Dermis microvascular lymphatic vessel endothelial cell (primary cell): ENCODE measurements at regions not wholly inside any gene's neighbourhood (a gene's known extent, or its start where the extent isn't known, plus 50 kb on each side); places are given as distances from the start of the nearest gene placed in this dataset.
A peak's percentile ranks its signal among the peaks of the same experiment; 100 is the strongest.

ENCODE experiments used
- DNase-seq, 2 donors: peaks; one replicate each; pipeline versions ENCODE4 v3.0.0 to v3.0.0-alpha.2; 2010; ENCODE audit warnings: low read depth in 2 of 2

DNA sequence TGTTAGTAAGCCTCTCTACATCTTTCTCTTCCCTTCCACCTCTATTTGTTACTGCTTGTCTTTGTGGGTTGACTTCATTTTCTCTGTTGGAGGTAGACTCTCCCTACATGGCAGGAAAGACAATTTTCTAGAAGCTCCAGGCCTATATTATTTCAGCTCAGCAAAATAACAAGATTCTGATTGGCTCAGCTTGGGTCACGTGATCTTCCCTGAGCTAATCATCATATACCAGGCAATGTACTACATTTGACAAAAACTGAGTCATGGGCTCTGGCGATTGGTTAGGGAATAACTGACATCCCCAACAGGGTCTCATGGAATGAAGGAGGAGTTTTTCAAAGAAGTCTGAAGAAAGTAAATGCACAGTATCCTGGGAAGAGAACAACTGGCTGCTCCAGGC, 65.6 kb upstream of the NR3C1 start:
- no peak for DNase-seq

DNA sequence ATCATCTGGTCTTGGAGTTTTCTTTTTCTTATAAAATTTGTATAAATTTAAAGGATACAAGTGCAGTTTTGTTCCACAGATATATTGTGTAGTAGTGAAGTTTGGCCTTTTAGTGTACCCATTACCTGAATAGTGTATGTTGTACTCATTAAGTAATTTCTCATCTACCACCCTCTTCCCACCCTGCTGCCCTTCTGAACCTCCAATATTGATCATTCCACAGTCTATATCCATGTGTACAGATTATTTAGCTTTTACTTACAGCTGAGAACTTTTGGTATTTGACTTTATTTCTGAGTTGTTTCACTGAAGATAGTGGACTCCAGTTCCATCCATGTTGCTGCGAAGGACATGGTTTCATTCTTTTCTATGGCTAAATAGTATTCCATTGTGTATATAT, 63.1 kb upstream of the NR3C1 start:
- DNase-seq: no peak

DNA sequence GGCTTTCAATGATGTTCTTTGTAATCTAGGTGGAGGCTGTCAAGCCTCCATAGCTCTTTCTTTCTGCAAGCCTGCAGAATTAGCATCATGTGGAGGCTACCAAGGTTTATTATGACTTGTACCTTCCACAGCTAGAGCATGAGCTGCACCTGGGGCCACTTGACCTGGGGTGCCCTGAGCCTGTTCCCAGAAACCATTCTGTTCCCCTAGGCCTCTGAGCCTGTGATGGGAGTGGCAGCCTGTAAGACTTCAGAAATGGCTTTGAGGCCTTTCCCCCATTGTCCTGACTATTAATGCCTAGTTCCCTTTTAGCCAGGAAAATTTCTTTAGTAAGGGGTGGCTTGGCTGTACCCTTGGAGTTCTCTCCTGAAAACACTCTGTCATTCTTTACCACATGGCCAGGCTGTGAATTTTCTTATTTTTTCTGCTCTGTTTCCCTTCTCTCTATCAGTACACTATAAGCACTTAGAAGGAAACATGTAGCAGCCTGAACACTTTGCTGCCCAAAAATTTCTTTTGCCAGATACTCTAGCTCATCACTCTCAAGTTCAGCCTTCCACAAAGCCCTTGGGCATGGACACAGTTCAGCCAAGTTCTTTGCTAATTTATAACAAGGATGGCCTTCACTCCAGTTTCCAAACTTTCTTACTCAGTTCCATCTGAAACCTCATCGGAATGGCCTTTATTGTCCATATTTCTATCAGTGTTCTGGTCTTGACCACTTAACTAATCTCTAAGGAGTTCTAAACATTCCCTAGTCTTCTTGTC, 61.4 kb upstream of the NR3C1 start:
- no peak for DNase-seq

GRCh38 chr5:143462431-143462830, 58.9 kb upstream of the NR3C1 start:
- DNase-seq: no peak

GRCh38 chr5:143459433-143459832, 55.9 kb upstream of the NR3C1 start:
- no peak for DNase-seq

DNA sequence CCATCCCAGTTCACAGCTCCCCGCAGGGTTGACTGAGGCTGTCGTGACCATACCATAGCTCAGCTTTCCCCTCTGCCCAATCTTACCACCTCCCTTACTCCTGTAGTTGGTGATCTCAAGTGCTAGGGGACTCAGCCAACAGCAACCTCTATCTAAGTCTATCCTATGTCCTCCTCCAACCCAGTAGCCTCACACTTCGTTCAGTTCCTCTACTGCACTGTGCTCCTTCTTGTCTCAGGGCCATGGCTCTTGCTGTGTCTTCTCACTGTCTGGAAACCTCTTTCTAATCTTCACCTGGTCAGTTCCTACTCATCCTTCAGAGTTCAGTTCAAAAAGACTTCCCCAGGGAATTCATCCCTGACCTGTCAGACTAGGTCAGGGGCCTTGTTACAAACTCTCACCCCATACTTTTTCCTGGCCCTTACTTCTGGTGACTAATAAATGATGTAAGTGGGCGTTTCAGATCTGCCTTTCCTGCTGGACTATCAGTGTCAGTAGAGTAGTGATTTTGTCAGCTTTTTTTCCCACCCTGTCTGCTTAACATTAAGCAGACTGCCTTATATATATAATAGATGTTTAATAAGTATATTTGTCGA, 53.6 kb upstream of the NR3C1 start:
- DNase-seq: peak in 1 of 2 donors; percentile 7

DNA sequence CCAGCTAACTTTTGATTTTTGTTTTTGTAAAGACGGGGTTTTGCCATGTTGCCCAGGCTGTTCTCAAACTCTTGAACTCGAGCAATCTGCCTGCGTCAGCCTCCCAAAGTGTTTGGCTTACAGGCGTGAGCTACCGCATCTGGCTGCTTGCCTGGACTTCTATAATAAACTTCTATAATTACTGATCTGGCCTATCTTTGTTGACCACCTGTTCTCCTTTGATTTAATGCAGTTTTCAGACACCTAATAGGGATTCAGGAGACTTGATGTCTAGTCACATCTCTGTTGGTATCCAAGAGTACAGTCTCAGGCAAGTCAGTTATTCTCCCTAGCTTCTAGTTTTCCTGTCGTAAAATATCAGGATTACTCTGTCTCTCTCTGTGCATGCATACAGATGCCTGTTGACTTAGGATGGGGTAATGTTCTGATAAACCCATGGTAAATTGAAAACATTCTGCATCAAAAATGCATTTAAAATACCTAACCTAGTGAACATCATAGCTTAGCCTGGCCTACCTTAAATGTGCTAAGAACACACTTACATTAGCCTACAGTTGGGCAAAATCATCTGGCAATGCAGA, 51.5 kb upstream of the NR3C1 start:
- DNase-seq: no peak

DNA sequence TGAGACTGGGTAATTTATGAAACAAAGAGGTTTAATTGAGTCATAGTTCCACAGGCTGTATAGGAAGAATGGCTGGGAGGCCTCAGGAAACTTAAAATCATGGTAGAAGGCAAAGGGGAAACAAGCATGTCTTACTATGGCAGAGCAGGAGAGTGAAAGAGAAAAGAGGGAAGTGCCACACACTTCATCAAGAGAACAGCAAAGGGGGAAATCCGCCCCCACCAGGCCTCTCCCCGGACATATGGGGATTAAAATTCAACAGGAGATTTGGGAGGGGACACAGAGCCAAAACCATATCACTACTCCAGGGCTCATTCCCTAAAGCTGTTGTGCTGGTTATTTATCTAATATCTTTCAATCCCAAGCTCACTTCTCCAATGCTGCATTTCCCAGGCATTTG, 50.2 kb upstream of the NR3C1 start:
- no peak for DNase-seq
